ENCODE measurements at regions not wholly inside any gene's neighbourhood (a gene's known extent, or its start where the extent isn't known, plus 50 kb on each side); places are given as distances from the start of the nearest gene placed in this dataset.

GRCh38 chr16:85992779-85993178 lies 93.8 kb downstream of the IRF8 start:
- POLR2A ChIA-PET = interaction anchor here (0.8 to 7.7 kb wide), 5 partner anchors 9 to 90 kb away, joined by 3 to 58 read pairs (median 11); no protein-coding TSS in a partner anchor
- Histone ChIP-seq H3K27ac (ENCODE audit: control insufficient read depth, insufficient read depth) (peak overlapping the region; percentile 23), H3K4me1 (ENCODE audit: control insufficient read depth, insufficient read depth, low read length) (peaks cover 94% of the 10 kb centered on the region), H3K27me3 (replicated peaks in 1 of 2; ENCODE audit: control insufficient read depth in 2 of 2, insufficient read depth in 2 of 2, low read length in 1 of 2) (no peaks in the 10 kb centered on the region), H3K36me3 (ENCODE audit: control insufficient read depth in 2 of 2, insufficient read depth in 2 of 2, low read length in 1 of 2) (no peaks in the 10 kb centered on the region), H3K4me3 (no peak overlapping the region), H3K4me2 (ENCODE audit: control insufficient read depth, insufficient read depth) (peak overlapping the region; percentile 28; the same call in 1 of the 2 replicates), H2AFZ (ENCODE audit: control insufficient read depth, low read depth, low read length) (no peak overlapping the region), H3K79me2 (ENCODE audit: control insufficient read depth, insufficient read depth, low read length) (peaks cover 15% of the 10 kb centered on the region), H4K20me1 (ENCODE audit: control insufficient read depth, insufficient read depth) (no peaks in the 10 kb centered on the region), H3K9ac (ENCODE audit: control insufficient read depth, insufficient read depth, low read length) (no peak overlapping the region), H3K9me3 (replicated peaks; ENCODE audit: control insufficient read depth, insufficient read depth, low read length) (no peaks in the 10 kb centered on the region)
- FAIRE-seq (no peak), ATAC-seq (no peak), DNase-seq (ENCODE audit: low read depth, low spot score) (no peak)
- CTCF ChIA-PET = interaction anchor here (0.8 to 12.2 kb wide), 6 partner anchors 10 to 171 kb away, joined by 3 to 337 read pairs (median 6); partner anchors contain the start of gene IRF8
- in situ Hi-C loops (cut with MboI) (no loop called here), intact Hi-C loops (cut with micrococcal nuclease; ENCODE audit: unreplicated experiment) (no loop called here)
- 12% methylated on average over 2 of the region's 2 CpGs for WGBS (ENCODE audit: insufficient coverage, insufficient replicate concordance, low lambda C conversion rate, missing lambda C conversion rate)
- SMC1A ChIA-PET (ENCODE audit: uncharacterized antibody, unreplicated experiment) = interaction anchor here (1.0 to 18.6 kb wide), 6 partner anchors 9 to 171 kb away, joined by 3 to 338 read pairs (median 108); partner anchors contain the start of gene IRF8
- RAD21 ChIA-PET (ENCODE audit: unreplicated experiment) = interaction anchor here (1.2 to 8.2 kb wide), 4 partner anchors 48 to 172 kb away, joined by 3 to 194 read pairs (median 92); partner anchors contain the start of gene IRF8
- BruUV-seq (replicated peaks) = no TSS peak
- TF ChIP-seq SP1 (IDR thresholded peaks at IDR 0.05; ENCODE audit: low read depth, low read length) (no peak), HDGF (IDR thresholded peaks at IDR 0.05) (peak; percentile 77; the same call in 1 of the 2 replicates), ZBTB4 (CRISPR knock-in tag; IDR thresholded peaks at IDR 0.05) (no peak), GABPA (IDR thresholded peaks at IDR 0.05; ENCODE audit: low read depth) (no peak), NR2C2 (IDR thresholded peaks at IDR 0.05; ENCODE audit: borderline replicate concordance, control insufficient read depth, insufficient read length, low read depth) (no peak), MTA3 (IDR thresholded peaks at IDR 0.05; ENCODE audit: borderline replicate concordance, low read length) (no peak), GATAD2B (conservative IDR thresholded peaks at IDR 0.05; ENCODE audit: low read depth) (no peak), EGR1 (IDR thresholded peaks at IDR 0.05; ENCODE audit: borderline replicate concordance in 1 of 2, low read depth in 2 of 2, low read length in 2 of 2) (no peak), CUX1 (IDR thresholded peaks at IDR 0.05; ENCODE audit: insufficient replicate concordance, low read depth, low read length) (no peak), PBX3 (IDR thresholded peaks at IDR 0.05; ENCODE audit: insufficient replicate concordance, low read depth, low read length) (no peak), NBN (IDR thresholded peaks at IDR 0.05) (0 out of 2 replicates have a peak, but pooled peaks have one; percentile 40), ZBED1 (IDR thresholded peaks at IDR 0.05; ENCODE audit: borderline replicate concordance) (no peak)

Measured in GM12878 (cell line).